IMR-90 (cell line): ENCODE measurements at regions not wholly inside any gene's neighbourhood (a gene's known extent, or its start where the extent isn't known, plus 50 kb on each side); places are given as distances from the start of the nearest gene placed in this dataset.

Experiments
- BHLHE40 ChIP-seq: fragments of 150-350 bp; IDR thresholded peaks from 2 replicates; pipeline ENCODE4 v1.6.1; 2016; ENCODE audit warnings: mild to moderate bottlenecking, low read depth, low read length
- POLR2A ChIP-seq: IDR thresholded peaks from 2 replicates; pipeline ENCODE4 v1.6.1; 2012; ENCODE audit warnings: mild to moderate bottlenecking, low read depth, low read length
- TF ChIP-seq, protein P1 (sequence below): conservative IDR thresholded peaks from 2 replicates; pipeline ENCODE4 v1.5.1; 2012; ENCODE audit warnings: mild to moderate bottlenecking, low read depth, low read length, improper control_type of control experiment
- TF ChIP-seq, protein P2 (sequence below): fragments of 150-350 bp; IDR thresholded peaks from 2 replicates; pipeline ENCODE4 v1.6.1; 2016; ENCODE audit warnings: low read depth, mild to moderate bottlenecking, low read length, moderate library complexity, borderline replicate concordance

DNA sequence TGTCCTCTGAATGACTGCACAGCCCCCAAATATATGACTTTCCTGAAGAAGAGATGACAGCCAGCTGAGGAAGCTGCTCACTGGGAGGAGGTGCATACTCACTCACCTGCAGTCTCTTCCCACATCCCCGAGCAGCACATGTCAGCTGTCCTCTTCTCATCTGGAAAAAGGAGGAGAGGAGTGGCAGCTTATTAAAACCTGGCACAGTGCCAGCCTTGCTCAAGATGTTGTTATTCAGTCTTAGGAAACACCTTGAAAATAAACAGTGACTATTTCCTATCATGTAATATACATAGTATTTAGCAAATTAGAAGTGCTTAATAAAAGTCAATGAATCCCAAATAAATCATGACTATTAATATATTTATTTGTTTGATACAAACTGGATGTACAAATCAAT lies 232.9 kb downstream of the EPM2A start:
- TF ChIP-seq, protein P1, sequence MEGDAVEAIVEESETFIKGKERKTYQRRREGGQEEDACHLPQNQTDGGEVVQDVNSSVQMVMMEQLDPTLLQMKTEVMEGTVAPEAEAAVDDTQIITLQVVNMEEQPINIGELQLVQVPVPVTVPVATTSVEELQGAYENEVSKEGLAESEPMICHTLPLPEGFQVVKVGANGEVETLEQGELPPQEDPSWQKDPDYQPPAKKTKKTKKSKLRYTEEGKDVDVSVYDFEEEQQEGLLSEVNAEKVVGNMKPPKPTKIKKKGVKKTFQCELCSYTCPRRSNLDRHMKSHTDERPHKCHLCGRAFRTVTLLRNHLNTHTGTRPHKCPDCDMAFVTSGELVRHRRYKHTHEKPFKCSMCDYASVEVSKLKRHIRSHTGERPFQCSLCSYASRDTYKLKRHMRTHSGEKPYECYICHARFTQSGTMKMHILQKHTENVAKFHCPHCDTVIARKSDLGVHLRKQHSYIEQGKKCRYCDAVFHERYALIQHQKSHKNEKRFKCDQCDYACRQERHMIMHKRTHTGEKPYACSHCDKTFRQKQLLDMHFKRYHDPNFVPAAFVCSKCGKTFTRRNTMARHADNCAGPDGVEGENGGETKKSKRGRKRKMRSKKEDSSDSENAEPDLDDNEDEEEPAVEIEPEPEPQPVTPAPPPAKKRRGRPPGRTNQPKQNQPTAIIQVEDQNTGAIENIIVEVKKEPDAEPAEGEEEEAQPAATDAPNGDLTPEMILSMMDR: no peak
- TF ChIP-seq, protein P2, sequence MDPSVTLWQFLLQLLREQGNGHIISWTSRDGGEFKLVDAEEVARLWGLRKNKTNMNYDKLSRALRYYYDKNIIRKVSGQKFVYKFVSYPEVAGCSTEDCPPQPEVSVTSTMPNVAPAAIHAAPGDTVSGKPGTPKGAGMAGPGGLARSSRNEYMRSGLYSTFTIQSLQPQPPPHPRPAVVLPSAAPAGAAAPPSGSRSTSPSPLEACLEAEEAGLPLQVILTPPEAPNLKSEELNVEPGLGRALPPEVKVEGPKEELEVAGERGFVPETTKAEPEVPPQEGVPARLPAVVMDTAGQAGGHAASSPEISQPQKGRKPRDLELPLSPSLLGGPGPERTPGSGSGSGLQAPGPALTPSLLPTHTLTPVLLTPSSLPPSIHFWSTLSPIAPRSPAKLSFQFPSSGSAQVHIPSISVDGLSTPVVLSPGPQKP: no peak
- TF ChIP-seq POLR2A: no peak
- TF ChIP-seq BHLHE40: no peak
